DND-41 (cell line): ENCODE measurements at regions not wholly inside any gene's neighbourhood (a gene's known extent, or its start where the extent isn't known, plus 50 kb on each side); places are given as distances from the start of the nearest gene placed in this dataset.

Experiments used
- CTCF ChIP-seq: IDR thresholded peaks from 2 replicates; pipeline ENCODE4 v1.5.1; 2012; ENCODE audit warnings: borderline replicate concordance, low read length, moderate library complexity, mild to moderate bottlenecking; ENCODE audit not compliant: poor library complexity, severe bottlenecking; ENCODE audit errors: extremely low read depth
- EZH2 ChIP-seq: IDR thresholded peaks from 3 replicates; pipeline ENCODE4 v1.6.1; 2012; ENCODE audit warnings: borderline replicate concordance, low read depth, mild to moderate bottlenecking, moderate library complexity, low read length, inconsistent platforms; ENCODE audit not compliant: severe bottlenecking

GRCh38 chr17:56031636-56032035, 121.6 kb upstream of the ANKFN1 start:
- TF ChIP-seq CTCF: no peak
- no peak for TF ChIP-seq EZH2
